ENCODE measurements at regions not wholly inside any gene's neighbourhood (a gene's known extent, or its start where the extent isn't known, plus 50 kb on each side); places are given as distances from the start of the nearest gene placed in this dataset.

DNA sequence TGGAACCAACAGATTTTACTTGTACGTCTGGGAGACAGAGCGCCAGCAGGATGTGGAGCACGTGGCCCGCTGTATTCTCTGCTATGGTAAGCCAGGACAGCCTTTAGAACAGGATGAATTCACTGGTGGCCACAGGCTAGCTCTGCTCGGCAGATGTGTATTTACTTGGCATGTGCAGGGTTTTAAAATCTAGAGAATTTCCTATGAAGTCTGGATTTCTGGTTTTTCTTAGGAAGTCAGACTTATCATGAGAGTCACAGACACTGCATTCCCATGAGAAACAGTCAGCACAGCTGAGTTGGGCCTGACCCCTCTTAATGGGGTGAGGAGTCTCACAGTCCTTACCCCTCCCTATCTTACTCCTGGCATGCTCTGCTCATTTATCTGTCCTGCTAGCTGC is 84.6 kb upstream of the COL6A5 start:
- no TSS peak for BruUV-seq (replicated peaks)
- no peaks in the 10 kb centered on the region; the same call in 1 of the 2 replicates for H3K27me3 ChIP-seq (ENCODE audit: control insufficient read depth, insufficient read depth, low read length)

DNA sequence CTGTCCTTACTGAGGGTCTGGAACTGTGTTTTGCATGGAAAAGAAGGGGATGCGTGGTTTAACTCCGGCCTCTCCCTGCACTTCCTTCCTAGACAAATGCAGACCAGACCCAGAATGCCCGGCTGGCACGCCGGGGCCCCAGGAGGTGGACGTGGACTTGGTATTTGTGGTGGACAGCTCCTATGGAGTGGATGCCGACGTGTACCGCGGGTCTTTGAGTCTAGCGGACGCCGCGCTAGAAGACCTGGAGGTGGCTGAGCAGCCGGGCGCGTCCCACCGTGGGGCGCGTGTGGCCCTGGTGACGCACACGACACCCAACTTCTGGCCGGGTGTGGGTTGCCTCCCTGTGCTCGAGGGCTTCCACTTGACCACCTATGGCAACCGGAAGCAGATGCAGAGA is 81.8 kb upstream of the COL6A5 start:
- CTCF ChIA-PET, result no interaction called here
- Histone ChIP-seq H3K27ac (ENCODE audit: low read length) (no peak overlapping the region), H3K4me1 (ENCODE audit: control insufficient read depth, insufficient read depth, low read length) (no peaks in the 10 kb centered on the region), H3K9me3 (ENCODE audit: control insufficient read depth, insufficient read depth, low read depth, low read length) (no peaks in the 10 kb centered on the region), H3K27me3 (ENCODE audit: control insufficient read depth, insufficient read depth, low read length) (no peaks in the 10 kb centered on the region; the same call in 1 of the 2 replicates), H3K36me3 (ENCODE audit: control insufficient read depth, insufficient read depth, low read length) (no peaks in the 10 kb centered on the region), H3K4me3 (ENCODE audit: low read depth in 2 of 2, low read length in 2 of 2) (no peak overlapping the region)
- TF ChIP-seq, protein P1, sequence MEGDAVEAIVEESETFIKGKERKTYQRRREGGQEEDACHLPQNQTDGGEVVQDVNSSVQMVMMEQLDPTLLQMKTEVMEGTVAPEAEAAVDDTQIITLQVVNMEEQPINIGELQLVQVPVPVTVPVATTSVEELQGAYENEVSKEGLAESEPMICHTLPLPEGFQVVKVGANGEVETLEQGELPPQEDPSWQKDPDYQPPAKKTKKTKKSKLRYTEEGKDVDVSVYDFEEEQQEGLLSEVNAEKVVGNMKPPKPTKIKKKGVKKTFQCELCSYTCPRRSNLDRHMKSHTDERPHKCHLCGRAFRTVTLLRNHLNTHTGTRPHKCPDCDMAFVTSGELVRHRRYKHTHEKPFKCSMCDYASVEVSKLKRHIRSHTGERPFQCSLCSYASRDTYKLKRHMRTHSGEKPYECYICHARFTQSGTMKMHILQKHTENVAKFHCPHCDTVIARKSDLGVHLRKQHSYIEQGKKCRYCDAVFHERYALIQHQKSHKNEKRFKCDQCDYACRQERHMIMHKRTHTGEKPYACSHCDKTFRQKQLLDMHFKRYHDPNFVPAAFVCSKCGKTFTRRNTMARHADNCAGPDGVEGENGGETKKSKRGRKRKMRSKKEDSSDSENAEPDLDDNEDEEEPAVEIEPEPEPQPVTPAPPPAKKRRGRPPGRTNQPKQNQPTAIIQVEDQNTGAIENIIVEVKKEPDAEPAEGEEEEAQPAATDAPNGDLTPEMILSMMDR (IDR thresholded peaks at IDR 0.05), result no peak
- in situ Hi-C loops (cut with HindIII; ENCODE audit: low pct_unique_long_range_greater_than_20kb, low sequenced_read_pairs) (no loop called here), intact Hi-C loops (cut with micrococcal nuclease; ENCODE audit: unreplicated experiment) (no loop called here)
- ATAC-seq (no peak), DNase-seq (ENCODE audit: low read depth, low spot score) (no peak)
- BruUV-seq (replicated peaks), result no TSS peak
- POLR2A ChIA-PET, result no interaction called here

More for the DNA sequence above, 84.6 kb upstream of the COL6A5 start:
- CTCF ChIA-PET, result interaction anchor here (0.6 kb wide), 1 partner anchor 15 kb away, joined by 3 read pairs; no protein-coding TSS in a partner anchor
- no peaks in the 10 kb centered on the region for H3K36me3 ChIP-seq (ENCODE audit: control insufficient read depth, insufficient read depth, low read length)
- no peak for DNase-seq (ENCODE audit: low read depth, low spot score)
- H3K4me1 ChIP-seq (ENCODE audit: control insufficient read depth, insufficient read depth, low read length), result no peaks in the 10 kb centered on the region
- in situ Hi-C loops (cut with HindIII; ENCODE audit: low pct_unique_long_range_greater_than_20kb, low sequenced_read_pairs) (no loop called here), intact Hi-C loops (cut with micrococcal nuclease; ENCODE audit: unreplicated experiment) (no loop called here)
- TF ChIP-seq, protein P2, sequence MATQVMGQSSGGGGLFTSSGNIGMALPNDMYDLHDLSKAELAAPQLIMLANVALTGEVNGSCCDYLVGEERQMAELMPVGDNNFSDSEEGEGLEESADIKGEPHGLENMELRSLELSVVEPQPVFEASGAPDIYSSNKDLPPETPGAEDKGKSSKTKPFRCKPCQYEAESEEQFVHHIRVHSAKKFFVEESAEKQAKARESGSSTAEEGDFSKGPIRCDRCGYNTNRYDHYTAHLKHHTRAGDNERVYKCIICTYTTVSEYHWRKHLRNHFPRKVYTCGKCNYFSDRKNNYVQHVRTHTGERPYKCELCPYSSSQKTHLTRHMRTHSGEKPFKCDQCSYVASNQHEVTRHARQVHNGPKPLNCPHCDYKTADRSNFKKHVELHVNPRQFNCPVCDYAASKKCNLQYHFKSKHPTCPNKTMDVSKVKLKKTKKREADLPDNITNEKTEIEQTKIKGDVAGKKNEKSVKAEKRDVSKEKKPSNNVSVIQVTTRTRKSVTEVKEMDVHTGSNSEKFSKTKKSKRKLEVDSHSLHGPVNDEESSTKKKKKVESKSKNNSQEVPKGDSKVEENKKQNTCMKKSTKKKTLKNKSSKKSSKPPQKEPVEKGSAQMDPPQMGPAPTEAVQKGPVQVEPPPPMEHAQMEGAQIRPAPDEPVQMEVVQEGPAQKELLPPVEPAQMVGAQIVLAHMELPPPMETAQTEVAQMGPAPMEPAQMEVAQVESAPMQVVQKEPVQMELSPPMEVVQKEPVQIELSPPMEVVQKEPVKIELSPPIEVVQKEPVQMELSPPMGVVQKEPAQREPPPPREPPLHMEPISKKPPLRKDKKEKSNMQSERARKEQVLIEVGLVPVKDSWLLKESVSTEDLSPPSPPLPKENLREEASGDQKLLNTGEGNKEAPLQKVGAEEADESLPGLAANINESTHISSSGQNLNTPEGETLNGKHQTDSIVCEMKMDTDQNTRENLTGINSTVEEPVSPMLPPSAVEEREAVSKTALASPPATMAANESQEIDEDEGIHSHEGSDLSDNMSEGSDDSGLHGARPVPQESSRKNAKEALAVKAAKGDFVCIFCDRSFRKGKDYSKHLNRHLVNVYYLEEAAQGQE (IDR thresholded peaks at IDR 0.05; ENCODE audit: insufficient read depth in 1 of 2, low read depth in 2 of 2, low read length in 1 of 2), result no peak
- TF ChIP-seq SIN3A (IDR thresholded peaks at IDR 0.05; ENCODE audit: borderline replicate concordance, insufficient read depth, low read depth, low read length), result no peak
- TF ChIP-seq, protein P1 (IDR thresholded peaks at IDR 0.05), result no peak
- TF ChIP-seq TCF7L2 (IDR thresholded peaks at IDR 0.05; ENCODE audit: low read depth, low read length), result no peak
- no peak for TF ChIP-seq POLR2AphosphoS5 (IDR thresholded peaks at IDR 0.05; ENCODE audit: low read depth, low read length)
- no peak overlapping the region for H3K27ac ChIP-seq (ENCODE audit: low read length)
- H3K9me3 ChIP-seq (ENCODE audit: control insufficient read depth, insufficient read depth, low read depth, low read length), result no peaks in the 10 kb centered on the region
- no peak for ATAC-seq
- H3K4me3 ChIP-seq (ENCODE audit: low read depth in 2 of 2, low read length in 2 of 2), result no peak overlapping the region
- POLR2A ChIA-PET, result no interaction called here

DNA sequence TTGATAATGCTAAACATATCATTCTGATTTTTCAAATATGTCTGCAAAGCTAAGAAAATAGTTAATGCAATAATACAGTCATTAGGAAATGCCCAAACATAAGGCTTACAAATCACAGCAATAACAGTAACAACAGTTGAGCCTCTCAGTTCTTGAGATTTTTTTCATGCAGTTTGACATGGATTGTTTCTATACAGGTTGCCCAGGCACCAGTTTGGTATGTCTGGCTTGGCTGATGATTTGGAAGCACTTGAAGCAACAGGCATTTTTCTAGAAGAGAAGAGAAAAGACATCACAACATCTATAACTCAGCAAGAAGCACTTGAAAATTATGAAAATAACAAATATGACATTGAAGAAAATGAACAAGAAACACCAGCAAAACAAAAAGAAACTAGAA is 78.7 kb upstream of the COL6A5 start:
- H3K36me3 ChIP-seq (ENCODE audit: control insufficient read depth, insufficient read depth, low read length), result no peaks in the 10 kb centered on the region
- TF ChIP-seq SIN3A (IDR thresholded peaks at IDR 0.05; ENCODE audit: borderline replicate concordance, insufficient read depth, low read depth, low read length) (no peak), TCF7L2 (IDR thresholded peaks at IDR 0.05; ENCODE audit: low read depth, low read length) (no peak), POLR2AphosphoS5 (IDR thresholded peaks at IDR 0.05; ENCODE audit: low read depth, low read length) (no peak)
- TF ChIP-seq, protein P2 (IDR thresholded peaks at IDR 0.05; ENCODE audit: insufficient read depth in 1 of 2, low read depth in 2 of 2, low read length in 1 of 2), result no peak
- TF ChIP-seq, protein P1 (IDR thresholded peaks at IDR 0.05), result no peak
- DNase-seq (ENCODE audit: low read depth, low spot score), result no peak
- no TSS peak for BruUV-seq (replicated peaks)
- ChIA-PET POLR2A (no interaction called here), CTCF (no interaction called here)
- in situ Hi-C loops (cut with HindIII; ENCODE audit: low pct_unique_long_range_greater_than_20kb, low sequenced_read_pairs), result no loop called here
- ATAC-seq, result no peak
- no peaks in the 10 kb centered on the region for H3K9me3 ChIP-seq (ENCODE audit: control insufficient read depth, insufficient read depth, low read depth, low read length)
- no peak overlapping the region for H3K4me3 ChIP-seq (ENCODE audit: low read depth in 2 of 2, low read length in 2 of 2)
- H3K27ac ChIP-seq (ENCODE audit: low read length), result no peak overlapping the region
- no peaks in the 10 kb centered on the region for H3K4me1 ChIP-seq (ENCODE audit: control insufficient read depth, insufficient read depth, low read length)
- peaks cover 7% of the 10 kb centered on the region for H3K27me3 ChIP-seq (ENCODE audit: control insufficient read depth, insufficient read depth, low read length)
- intact Hi-C loops (cut with micrococcal nuclease; ENCODE audit: unreplicated experiment), result no loop called here
